ENCODE measurements at regions not wholly inside any gene's neighbourhood (a gene's known extent, or its start where the extent isn't known, plus 50 kb on each side); places are given as distances from the start of the nearest gene placed in this dataset.

DNA sequence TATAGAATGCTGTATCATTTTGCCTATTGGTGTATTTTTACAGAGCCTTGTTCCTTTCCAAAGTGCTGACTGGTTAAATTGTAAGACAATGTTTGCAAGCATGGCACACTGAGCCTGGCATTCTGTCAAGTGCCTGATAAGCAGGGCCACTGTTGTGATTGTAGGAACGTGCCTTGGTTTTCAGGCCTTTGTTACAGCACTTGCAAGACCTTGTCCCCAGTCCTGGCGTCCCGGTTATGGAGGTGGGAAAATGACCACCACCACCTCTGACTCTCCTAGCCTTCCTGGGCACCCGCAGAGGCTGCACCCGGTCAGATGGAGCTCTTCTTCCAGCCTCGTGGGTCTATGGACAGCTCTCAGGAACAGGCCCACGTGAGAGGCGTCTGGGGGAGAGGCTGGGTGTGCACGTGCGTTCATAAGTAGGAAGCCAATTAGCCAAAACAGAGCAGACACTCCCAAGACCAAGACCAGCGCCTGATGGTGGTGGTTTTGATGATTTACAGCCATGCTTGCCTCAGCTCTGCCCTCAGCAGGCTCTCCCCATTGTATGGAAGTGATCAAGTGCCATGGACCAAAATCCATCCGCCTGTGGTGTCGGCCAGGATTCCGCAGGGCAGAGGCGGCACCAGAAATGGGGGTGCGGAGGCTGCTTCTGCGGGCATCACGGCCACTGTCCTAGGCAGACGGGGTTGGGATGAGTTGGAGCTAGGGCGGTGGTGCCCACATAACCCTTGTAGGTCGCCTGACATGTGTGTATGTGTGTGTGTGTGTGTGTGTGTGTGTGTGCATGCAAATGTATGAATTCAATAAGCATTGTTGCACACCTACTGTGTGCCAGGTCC, 89.8 kb downstream of the RTL6 start:
- TF ChIP-seq, protein P1, sequence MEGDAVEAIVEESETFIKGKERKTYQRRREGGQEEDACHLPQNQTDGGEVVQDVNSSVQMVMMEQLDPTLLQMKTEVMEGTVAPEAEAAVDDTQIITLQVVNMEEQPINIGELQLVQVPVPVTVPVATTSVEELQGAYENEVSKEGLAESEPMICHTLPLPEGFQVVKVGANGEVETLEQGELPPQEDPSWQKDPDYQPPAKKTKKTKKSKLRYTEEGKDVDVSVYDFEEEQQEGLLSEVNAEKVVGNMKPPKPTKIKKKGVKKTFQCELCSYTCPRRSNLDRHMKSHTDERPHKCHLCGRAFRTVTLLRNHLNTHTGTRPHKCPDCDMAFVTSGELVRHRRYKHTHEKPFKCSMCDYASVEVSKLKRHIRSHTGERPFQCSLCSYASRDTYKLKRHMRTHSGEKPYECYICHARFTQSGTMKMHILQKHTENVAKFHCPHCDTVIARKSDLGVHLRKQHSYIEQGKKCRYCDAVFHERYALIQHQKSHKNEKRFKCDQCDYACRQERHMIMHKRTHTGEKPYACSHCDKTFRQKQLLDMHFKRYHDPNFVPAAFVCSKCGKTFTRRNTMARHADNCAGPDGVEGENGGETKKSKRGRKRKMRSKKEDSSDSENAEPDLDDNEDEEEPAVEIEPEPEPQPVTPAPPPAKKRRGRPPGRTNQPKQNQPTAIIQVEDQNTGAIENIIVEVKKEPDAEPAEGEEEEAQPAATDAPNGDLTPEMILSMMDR (IDR thresholded peaks at IDR 0.05 in 2 of 3, conservative IDR thresholded peaks at IDR 0.05 in 1 of 3; ENCODE audit: borderline replicate concordance in 1 of 3, insufficient read depth in 1 of 3, low read depth in 2 of 3, low read length in 2 of 3): no peak
- TF ChIP-seq, protein P2, sequence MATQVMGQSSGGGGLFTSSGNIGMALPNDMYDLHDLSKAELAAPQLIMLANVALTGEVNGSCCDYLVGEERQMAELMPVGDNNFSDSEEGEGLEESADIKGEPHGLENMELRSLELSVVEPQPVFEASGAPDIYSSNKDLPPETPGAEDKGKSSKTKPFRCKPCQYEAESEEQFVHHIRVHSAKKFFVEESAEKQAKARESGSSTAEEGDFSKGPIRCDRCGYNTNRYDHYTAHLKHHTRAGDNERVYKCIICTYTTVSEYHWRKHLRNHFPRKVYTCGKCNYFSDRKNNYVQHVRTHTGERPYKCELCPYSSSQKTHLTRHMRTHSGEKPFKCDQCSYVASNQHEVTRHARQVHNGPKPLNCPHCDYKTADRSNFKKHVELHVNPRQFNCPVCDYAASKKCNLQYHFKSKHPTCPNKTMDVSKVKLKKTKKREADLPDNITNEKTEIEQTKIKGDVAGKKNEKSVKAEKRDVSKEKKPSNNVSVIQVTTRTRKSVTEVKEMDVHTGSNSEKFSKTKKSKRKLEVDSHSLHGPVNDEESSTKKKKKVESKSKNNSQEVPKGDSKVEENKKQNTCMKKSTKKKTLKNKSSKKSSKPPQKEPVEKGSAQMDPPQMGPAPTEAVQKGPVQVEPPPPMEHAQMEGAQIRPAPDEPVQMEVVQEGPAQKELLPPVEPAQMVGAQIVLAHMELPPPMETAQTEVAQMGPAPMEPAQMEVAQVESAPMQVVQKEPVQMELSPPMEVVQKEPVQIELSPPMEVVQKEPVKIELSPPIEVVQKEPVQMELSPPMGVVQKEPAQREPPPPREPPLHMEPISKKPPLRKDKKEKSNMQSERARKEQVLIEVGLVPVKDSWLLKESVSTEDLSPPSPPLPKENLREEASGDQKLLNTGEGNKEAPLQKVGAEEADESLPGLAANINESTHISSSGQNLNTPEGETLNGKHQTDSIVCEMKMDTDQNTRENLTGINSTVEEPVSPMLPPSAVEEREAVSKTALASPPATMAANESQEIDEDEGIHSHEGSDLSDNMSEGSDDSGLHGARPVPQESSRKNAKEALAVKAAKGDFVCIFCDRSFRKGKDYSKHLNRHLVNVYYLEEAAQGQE (IDR thresholded peaks at IDR 0.05; ENCODE audit: low read depth): no peak
- TF ChIP-seq EZH2phosphoT487 (IDR thresholded peaks at IDR 0.05; ENCODE audit: borderline replicate concordance) (no peak), ELF1 (IDR thresholded peaks at IDR 0.05; ENCODE audit: borderline replicate concordance, low read depth) (no peak), POLR2A (IDR thresholded peaks at IDR 0.05; ENCODE audit: borderline replicate concordance, extremely low read depth, insufficient read depth, insufficient read length) (no peak), ZNF274 (IDR thresholded peaks at IDR 0.05; ENCODE audit: low read depth, low read length) (no peak)
- TF ChIP-seq, protein P3, sequence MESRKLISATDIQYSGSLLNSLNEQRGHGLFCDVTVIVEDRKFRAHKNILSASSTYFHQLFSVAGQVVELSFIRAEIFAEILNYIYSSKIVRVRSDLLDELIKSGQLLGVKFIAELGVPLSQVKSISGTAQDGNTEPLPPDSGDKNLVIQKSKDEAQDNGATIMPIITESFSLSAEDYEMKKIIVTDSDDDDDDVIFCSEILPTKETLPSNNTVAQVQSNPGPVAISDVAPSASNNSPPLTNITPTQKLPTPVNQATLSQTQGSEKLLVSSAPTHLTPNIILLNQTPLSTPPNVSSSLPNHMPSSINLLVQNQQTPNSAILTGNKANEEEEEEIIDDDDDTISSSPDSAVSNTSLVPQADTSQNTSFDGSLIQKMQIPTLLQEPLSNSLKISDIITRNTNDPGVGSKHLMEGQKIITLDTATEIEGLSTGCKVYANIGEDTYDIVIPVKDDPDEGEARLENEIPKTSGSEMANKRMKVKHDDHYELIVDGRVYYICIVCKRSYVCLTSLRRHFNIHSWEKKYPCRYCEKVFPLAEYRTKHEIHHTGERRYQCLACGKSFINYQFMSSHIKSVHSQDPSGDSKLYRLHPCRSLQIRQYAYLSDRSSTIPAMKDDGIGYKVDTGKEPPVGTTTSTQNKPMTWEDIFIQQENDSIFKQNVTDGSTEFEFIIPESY (IDR thresholded peaks at IDR 0.05; ENCODE audit: extremely low read depth, insufficient replicate concordance, low read length): no peak

Measured in HCT116 (cell line).